CD4-positive, alpha-beta T cell treated with Interleukin-12 subunit alpha and Interleukin-12 subunit beta, for 1 hour (primary cell): ENCODE measurements at regions not wholly inside any gene's neighbourhood (a gene's known extent, or its start where the extent isn't known, plus 50 kb on each side); places are given as distances from the start of the nearest gene placed in this dataset.

Source experiments
- DNase-seq: peaks from one replicate; pipeline ENCODE4 v3.0.0-alpha.2; 2020

GRCh38 chr5:108437425-108437824 lies 55.5 kb upstream of the FBXL17 start:
- no peak for DNase-seq

- DNase-seq = no peak
Measured at GRCh38 chr5:108436696-108437095, 54.8 kb upstream of the FBXL17 start.

- no peak for DNase-seq
Measured at GRCh38 chr5:108433600-108433999, 51.7 kb upstream of the FBXL17 start.

GRCh38 chr5:108432024-108432423 lies 50.1 kb upstream of the FBXL17 start:
- DNase-seq = no peak
